ENCODE measurements at regions not wholly inside any gene's neighbourhood (a gene's known extent, or its start where the extent isn't known, plus 50 kb on each side); places are given as distances from the start of the nearest gene placed in this dataset.

GRCh38 chr4:28388471-28388870, 1527.8 kb downstream of the STIM2 start:
- Histone ChIP-seq H3K27me3 (ENCODE audit: insufficient read depth) (no peaks in the 10 kb centered on the region), H3K4me2 (no peak overlapping the region), H3K4me1 (ENCODE audit: insufficient read depth) (no peaks in the 10 kb centered on the region), H3F3A (replicated peaks; ENCODE audit: low read depth) (no peaks in the 10 kb centered on the region), H3K4me3 (no peak overlapping the region), H2AFZ (no peak overlapping the region), H3K36me3 (ENCODE audit: insufficient read depth) (no peaks in the 10 kb centered on the region), H4K20me1 (replicated peaks; ENCODE audit: insufficient read depth) (no peaks in the 10 kb centered on the region), H3K79me2 (replicated peaks; ENCODE audit: insufficient read depth) (no peaks in the 10 kb centered on the region), H3K27ac (ENCODE audit: low read depth) (no peak overlapping the region), H3K9me2 (ENCODE audit: insufficient read depth) (no peaks in the 10 kb centered on the region)
- H3K4me3 Mint-ChIP-seq, result no peak overlapping the region
- peaks cover 2% of the 10 kb centered on the region for H3K27me3 Mint-ChIP-seq (ENCODE audit: insufficient read depth, low read depth, poor library complexity)
- H3K4me1 Mint-ChIP-seq, result no peaks in the 10 kb centered on the region
- no peaks in the 10 kb centered on the region for H3K36me3 Mint-ChIP-seq (ENCODE audit: low read depth)
- no peaks in the 10 kb centered on the region for H3K9me3 Mint-ChIP-seq
- no peak for DNase-seq (ENCODE audit: low spot score)
- TF ChIP-seq ETS1 (IDR thresholded peaks at IDR 0.05) (no peak), EZH2 (IDR thresholded peaks at IDR 0.05; ENCODE audit: low read depth, unreplicated experiment) (no peak), REST (IDR thresholded peaks at IDR 0.05; ENCODE audit: unreplicated experiment) (no peak), EZH2phosphoT487 (IDR thresholded peaks at IDR 0.05; ENCODE audit: unreplicated experiment) (no peak), ZNF114 (CRISPR knock-in tag; IDR thresholded peaks at IDR 0.05) (no peak), ZNF462 (CRISPR knock-in tag; IDR thresholded peaks at IDR 0.05) (no peak), POLR2AphosphoS5 (IDR thresholded peaks at IDR 0.05; ENCODE audit: low read depth) (no peak), CREB1 (CRISPR knock-in tag; IDR thresholded peaks at IDR 0.05; ENCODE audit: low read depth) (no peak), CTCF (conservative IDR thresholded peaks at IDR 0.05; ENCODE audit: low read depth in 2 of 2) (no peak), STAT1 (IDR thresholded peaks at IDR 0.05; ENCODE audit: unreplicated experiment) (no peak), JUNB (IDR thresholded peaks at IDR 0.05; ENCODE audit: unreplicated experiment) (no peak), ZNF331 (CRISPR knock-in tag; IDR thresholded peaks at IDR 0.05; ENCODE audit: low read depth) (no peak), NANOG (IDR thresholded peaks at IDR 0.05; ENCODE audit: borderline replicate concordance) (no peak)
- ATAC-seq, result no peak
- H3K27ac Mint-ChIP-seq, result no peak overlapping the region
